ENCODE measurements at regions not wholly inside any gene's neighbourhood (a gene's known extent, or its start where the extent isn't known, plus 50 kb on each side); places are given as distances from the start of the nearest gene placed in this dataset.

DNA sequence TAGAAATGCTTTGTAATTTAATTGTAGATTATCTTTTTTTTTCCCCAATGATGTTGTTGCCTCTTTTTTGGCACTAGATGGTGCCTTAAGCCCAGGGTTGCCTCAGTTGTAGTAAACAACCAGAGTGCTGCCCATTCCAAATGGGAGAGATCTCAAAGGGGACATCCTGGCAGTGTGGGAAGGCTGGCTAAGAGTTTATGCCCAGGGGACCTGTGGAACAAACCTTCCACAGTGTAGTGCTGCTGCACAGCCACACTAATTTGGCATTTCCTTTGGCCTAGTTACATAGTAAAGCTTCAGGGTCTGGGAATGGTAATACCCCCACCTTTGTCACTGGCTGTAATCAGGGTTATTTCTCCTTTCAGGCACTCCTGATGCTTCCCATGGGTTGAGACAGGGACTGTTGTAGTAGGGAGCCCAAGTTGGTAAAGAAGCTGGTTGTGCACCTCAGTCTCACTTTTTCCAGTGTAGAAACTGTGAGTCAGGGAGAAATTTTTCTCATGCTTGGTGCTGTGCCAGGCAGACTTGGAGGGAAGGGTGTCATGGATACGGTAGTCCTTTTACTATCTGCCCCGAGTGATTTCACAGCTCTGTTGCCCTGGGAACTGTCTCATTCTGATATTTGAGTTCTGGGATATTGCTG, 177.8 kb upstream of the ECI2 start:
- DNase-seq = no peak

DNA sequence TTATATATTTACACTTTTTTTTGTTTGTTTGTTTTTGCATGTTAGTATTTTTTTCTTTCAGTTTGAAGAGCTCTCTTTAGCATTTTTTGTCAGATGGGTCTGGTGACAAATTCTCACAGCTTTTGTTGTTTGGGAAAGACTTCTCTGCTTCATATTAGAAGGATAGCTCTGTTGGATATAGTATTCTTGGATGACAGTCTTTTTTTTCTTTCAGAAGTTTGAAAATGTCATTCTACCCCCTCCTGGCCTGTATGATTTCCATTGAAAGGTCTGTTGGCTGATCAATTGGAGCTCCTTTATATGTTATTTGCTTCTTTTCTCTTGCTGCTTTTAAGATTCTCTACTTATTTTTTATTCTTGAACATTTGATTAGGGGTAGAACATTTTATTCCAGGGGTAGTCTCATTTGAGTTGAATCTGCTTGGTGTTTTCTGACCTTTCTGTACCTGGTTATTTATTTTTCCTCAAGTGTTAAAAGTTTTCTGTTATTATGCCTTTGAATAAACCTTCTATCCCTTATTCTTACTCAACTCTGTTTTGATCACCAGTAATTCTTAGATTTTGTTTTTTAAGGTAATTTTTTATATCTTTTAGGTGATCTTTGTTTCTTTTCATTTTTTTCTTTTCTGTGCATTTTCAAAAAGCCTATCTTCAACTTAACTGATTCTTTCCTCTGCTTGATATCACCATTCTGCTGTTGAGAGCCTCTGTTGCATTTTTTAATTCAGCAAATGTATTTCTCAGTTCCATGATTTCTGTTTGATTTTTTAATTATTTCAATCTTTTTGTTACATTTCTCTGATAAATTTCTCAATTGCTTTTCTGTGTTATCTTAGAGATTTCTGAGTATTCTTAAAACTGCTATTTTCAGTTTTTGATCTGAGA, 176.8 kb upstream of the ECI2 start:
- DNase-seq = no peak

DNA sequence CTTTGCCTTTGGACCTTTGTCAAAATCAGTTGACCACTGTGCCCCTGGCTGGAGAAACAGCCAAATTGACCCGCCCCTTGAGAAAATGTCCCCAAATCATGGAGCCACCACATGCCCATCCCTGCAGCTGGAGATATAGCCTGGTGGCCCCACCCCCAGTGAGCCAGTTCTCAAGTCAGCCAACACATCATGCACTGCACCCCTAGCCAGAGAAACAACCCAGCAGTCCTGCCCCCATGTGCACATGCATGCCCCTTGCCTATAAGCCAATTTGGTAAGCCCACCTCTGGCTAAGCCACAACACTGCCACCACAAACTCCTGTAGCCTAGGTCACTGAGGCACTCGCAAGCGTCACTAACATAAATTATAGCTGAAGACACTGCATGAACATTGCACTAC, 174.2 kb upstream of the ECI2 start:
- DNase-seq = no peak

DNA sequence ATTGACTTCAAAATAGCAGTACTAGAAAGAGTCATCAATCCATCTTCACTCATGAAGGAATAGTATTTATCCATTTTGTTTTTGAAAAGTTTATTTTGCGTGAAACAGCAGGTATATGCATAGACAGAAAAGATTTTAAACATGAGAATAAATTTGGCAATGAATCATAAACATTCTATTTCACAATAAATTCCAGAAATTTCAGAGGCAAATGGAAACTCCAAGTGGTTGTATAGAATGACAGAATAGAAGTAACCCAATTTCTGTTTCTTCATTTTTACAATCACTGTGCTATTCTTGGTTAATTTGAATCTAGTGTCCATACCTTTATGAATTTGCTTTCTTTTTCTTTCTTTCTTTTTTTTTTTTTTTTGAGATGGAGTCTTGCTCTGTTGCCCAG, 173.0 kb upstream of the ECI2 start:
- no peak for DNase-seq

DNA sequence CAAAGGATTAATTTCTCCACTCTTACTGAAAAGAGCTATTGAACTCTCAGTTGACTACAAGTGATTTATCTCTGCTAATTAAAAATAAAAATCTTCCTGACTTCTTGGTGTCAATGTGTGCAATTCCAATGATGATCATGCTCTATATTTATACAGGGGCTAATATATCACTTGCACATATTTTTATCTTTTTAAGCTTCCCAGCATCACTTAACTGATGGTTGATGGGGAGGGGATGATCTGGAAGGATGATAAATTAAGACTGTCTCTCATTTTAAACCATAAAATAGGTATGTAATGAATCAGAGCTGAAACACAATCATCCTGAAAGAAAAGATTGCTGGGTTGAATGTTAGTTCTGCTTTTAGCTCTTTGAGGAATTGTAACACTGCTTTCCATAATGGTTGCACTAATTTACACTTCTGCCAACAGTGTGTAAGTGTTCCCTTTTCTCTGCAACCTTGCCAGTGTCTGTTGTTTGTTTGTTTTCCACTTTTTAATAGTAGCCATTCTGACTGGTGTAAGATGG, 169.6 kb upstream of the ECI2 start:
- no peak for DNase-seq

DNA sequence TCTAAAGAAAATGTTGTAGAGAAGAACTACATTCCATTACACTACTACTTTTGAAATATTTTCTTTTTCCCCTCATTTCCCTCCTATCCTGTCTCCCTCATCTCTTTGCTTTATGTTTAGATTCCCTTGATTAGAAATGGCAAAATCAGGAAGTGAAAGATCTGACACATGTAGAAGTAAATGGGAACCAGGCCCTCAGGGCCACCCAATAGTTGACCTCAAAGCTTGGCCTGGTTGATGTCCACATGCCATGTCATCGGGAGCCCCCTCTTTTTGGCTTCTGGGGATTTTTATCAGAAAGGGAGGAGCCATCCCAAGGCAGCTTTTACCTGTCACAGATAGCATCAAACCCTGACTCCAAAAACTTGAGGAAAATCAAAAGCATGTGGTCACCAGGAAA, 168.3 kb upstream of the ECI2 start:
- no peak for DNase-seq

DNA sequence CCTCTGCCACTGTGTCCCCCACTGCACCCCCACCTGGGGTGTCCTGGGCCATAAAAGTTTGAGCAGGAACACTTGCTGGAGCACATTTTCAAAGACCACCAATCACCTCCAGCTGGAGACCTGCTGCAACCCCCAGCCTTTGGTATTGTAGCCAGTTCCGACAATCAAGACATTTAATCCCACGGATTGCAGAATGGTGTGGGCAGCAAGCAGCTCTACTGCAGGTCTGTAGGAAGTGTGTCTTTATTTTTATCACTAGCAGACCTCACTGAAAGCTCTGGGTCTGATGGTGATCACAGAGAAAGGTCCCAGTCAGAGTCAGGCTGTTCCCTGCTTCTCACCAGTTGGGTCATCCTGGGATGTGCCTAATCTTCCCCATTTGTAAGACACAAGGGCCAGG, 167.1 kb upstream of the ECI2 start:
- DNase-seq = no peak

DNA sequence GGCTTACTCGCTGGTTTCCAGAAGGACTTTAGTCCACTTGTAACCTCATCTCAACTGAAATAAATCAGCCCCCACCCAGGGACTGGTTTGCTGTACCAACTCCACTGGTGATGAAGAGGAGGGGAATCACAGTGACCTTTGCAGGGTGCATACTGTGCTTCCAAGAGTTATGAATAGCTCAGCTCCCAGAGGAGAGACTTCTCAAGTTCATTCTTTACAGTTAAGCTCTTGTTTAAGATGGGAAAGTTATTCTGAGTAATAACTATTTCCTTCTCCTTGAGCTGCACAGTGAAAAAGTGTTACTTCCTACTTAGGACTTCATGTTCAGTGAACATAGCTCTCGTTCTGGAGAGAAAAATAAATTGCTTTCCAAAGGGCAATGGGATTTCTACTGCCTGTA, 166.5 kb upstream of the ECI2 start:
- no peak for DNase-seq

DNA sequence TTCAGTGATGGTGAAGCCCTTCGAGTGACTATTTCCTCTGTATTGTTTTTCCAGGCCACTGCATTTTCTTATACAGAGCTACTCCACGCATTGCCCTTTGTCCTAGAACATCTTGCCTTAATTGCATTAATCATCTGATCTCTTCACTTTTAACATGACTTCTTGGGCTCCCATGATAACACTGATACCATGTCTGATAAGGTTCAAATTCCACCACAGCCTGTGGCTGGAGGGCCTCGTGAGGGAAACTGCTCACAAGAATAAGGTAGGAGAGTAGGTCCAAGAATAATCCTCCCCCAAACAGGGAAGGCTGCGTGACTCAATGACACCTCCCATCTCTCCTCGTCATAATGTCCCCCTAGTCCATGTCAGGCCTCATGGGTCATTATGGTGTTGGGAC, 165.5 kb upstream of the ECI2 start:
- no peak for DNase-seq

DNA sequence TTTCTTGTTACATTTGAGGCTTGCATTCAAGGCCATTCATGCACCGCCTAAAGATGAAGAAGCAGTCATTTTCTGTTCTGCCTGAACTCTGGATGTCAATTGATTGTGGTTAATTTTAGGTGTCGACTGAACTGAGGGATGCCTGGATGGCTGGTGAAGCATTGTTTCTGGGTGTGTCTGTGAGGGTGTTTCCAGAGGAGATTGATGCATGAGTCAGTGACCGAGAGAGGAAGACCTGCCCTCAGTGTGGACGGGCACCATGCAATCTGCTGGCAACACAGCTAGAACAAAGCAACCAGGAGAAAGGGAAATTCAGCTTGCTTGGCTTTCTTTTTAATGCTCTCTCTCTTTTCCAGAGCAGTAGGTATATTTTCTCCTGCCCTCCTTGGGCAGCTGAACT, 164.1 kb upstream of the ECI2 start:
- no peak for DNase-seq

DNA sequence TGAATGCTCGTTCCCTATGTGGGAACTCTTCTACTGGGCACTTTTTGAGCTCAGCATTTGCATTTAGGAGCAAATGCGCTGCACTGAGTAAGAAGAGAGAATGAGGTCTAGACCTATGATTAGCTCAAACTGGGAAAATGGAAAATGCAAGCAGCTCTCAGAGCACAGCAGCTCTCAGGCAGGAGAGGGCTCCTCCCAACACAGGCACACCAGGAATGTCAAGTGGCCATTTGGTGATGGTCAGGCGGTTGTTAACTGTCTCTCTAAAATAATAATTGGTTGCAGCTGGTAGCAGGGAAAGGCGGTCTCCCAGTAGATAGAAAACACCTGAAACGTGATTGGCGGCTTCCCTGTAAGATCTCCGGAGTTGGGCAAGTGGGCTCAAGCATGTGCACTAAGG, 162.0 kb upstream of the ECI2 start:
- DNase-seq = no peak

DNA sequence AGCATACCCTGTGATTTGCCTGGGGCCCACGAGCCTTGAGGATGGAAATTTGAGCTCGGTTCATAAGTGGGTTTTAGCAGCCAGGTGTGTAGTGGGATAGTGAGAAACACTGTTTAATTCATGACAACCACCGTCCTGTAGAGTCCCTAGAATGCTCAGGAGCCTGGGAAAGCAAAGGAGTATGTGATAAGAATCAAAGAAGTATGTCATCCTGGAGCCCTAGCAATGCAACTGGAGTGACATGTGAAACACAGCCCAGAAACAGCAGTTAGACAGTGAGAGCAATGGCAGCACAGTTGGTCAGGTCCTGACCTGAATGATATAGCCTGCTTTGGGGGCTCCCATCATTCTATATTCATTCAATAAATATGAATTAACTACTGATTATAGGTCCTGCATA, 161.2 kb upstream of the ECI2 start:
- DNase-seq = no peak

DNA sequence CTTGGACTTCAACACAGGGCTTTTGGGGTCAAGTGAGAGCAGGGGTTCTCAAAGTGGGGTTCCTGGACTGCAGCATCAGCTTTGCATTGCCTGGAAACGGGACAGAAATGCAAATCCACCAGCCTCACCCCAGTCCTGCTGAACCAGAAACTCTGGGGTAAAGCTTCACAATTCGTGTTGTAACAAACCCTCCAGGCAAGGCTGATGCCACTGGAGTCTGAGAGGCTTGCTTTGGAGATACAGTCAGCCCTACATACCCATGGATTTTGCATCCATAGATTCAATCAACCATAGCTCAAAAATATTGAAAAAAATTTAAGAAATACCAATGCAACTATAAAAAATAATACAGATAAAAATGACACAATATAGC, 160.4 kb upstream of the ECI2 start:
- no peak for DNase-seq

DNA sequence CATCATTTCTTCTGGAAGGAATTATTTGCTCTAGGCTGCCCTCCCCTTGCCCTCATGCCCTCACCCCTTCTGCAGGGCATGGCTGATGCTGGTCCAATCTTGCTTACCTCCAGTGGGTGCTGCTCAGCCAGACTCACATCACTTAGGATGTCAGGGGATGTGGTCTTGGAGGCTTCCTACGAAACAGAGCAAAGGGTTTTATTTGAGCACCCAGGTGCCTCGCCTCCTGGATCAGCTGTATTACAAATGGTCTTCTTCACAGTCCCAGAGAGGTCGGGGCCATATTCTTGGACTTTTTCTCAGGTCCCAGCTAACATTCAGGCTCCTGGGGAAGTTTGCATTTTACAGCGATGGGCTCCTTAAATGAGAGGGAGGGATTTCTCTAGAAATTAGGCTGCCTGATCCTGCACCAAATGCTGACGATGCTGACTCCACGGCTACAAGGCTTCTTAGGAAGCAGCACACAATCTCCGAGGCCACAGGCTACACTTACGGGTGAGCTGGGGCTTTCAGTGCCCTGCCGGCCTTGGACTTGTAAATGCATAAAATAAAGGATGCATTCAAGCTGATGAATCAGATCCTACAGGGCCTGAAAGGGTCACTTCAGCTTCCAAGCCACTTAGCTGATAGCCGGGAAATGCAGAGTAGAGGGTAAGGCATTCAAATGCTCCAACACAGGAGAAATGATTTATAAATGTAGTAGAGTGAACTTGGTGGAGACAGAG, 159.8 kb upstream of the ECI2 start:
- no peak for DNase-seq

DNA sequence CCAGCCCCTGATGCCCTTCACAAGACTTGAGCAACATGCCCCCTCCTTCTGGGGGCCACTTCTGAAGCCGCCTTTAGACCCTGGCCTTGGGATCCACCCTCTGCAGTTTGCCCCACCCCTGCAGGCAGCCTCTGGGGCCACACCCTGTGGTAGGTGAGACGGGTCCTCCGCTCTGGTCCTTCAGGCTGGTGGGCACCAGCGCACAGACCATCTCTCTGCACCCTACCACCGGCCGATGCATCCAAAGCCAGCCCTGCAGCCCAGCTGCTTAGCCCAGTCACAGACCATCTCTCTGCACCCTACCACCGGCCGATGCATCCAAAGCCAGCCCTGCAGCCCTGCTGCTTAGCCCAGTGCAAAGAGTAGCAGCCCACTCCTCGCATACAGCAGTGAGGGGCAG, 159.3 kb upstream of the ECI2 start:
- DNase-seq = no peak

DNA sequence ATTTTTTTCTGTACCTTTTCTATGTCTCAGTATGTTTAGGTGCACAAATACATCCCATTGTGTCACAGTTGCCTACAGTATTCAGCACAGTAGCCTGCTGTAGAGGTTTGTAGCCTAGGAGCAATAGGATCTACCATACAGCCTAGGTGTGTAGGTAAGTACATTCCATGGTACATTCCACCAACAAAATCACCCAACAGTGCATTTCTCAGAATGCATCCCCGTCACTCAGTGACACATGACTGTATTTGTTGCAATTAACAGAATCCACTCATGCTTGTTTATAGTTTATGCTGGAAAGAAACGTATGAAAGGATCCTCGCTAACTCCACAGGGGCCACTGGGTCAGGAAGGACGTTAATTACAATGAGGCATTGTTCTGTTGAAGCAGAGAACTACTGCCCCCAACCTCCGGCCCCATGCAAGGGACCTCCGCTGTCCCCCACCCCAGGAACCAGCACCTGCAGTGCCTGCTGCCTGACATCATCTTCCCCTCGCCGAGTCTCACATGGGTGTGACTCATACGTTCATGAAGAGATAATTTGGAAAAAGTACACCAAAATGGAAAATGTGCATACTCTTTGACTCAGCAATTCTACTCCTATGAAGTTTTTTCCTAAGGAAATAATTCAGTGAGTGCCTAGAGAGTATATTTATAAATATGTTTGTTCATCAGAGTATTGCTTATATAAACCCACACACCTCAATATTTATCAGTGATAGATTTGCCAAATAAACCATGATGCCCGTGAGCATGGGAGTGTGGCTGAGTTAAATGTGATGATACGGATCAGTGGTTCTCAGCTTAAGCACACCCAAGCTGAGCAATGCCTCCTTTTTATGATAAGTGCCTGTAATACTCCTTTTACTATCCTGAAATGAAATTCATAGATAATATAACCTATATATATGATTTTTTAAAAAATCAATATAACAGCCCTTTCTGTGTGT, 156.4 kb upstream of the ECI2 start:
- DNase-seq = no peak

DNA sequence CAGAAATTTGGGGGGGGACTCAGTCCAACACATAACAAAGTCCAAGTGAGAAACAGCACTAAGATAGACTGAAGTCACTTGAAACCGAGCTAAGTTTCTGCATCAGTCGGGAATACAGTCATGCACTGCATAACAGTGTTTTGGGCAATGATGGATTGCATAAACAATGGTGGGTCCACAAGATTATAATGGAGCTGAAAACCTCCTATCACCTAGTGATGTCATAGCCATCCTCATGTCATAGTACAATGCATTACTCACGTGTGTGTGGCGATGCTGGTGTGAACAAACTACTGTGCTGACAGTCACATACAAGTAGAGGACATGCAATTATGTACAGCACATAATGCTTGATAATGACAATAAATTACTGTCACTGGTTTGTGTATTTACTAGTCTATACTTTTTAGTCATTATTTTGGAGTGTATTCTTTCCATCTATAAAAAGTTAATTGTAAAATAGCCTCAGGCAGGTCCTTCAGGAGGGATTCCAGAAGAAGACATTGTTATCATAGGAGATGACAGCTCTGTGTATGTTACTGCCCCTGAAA, 154.5 kb upstream of the ECI2 start:
- DNase-seq = no peak

DNA sequence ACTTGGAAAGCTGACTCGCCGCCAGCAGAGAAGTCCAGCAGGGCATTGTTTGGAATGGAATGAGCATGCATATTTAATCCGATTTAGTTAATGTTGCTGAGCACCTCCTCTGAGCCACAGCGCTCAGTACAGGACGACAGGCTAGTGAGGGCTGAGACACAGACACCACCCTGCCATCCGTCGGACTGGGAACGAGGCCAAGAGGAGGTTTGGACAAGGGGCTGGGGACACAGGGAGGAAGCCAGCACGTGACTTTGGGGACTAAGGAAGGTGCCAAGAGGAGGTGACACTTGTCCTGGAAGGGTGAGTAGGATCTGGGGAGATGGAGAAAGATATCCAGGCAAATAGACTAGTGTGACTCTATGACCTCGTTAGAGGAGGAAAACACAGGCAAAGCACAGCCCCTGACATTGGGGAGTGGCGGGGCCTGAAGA, 152.5 kb upstream of the ECI2 start:
- no peak for DNase-seq

DNA sequence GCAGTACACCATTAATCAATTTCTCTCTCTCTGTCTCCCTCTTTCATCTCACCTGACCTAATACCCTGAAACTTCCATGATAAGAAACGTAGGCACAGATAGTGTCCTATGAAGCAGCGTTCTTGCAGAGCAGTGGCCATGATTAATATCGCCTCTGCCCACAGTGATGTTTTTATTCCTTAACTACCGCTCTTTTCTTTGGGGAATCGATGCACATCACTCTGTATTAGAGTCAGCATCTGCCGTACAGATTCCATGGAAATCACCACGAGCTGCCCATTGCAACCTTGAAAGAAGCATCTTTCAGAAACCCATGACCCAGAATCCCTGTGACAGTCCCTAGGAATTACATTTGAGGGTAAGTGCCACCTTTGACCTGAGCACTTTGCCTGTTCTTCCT, 152.0 kb upstream of the ECI2 start:
- DNase-seq = no peak

DNA sequence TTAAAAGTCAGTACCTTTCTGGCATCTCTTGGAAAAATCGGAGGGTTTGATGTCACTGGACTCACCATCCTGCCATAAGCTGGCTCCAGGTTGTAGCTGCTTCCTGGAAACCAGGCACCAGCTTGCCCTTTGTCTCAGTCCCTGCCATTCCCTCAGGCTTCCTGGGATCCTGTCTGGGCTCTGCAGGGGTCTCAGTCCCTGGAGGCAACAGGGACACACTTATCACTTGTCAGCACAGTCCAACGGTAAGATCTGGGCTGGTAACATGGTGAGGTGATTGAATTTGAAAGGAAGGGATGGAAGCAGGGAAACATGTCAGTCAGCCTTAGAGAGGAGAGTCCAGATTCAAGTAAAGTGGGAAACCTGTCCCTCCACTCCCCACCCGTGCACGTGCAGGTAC, 147.6 kb upstream of the ECI2 start:
- no peak for DNase-seq

DNA sequence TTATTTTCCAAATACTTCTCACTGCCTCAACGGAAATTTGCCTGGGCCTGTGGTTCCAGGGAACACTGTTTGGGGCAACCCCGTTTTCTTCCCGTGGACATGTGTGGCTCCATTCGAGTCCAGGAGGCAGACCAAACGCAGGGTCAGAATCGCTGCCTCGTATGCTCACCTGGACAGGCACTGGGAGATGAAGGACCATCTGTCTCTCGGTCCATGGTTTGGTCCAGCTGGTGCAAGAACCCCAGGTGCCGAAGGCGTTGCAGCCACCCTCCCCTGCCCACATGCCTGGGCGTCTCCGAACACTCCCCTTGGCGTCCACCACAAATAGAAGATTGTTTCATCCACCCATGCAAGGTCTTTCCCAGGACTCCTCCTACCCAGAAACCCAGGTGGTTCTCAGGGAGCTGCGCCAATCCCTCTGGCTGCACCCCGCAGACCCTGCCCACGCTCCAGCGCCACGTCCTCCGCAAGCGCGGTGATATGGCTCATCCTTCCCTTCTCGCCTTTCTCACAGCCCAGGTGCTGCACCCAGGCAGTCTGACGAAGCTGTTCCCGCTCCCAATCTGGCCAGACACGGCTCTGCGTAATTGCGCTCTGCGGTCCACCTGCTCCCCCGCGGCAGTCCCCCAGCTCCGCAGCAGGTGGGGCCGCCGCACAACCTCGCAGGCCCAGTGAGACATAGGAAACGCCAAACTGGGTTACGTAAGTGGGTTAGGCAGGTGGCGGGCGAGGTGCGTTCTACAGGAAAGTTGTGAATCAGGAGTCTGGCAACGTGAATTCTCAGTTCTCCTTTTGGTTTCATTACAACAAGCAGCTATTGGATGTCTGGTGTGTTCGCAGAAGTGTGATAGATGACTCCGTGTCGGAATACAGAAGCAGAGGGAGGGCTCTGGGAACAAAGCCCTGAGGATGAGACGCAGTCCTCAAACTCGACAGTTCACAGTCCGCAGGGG, 146.2 kb upstream of the ECI2 start:
- peak; percentile 9 for DNase-seq

All from CD4-positive, alpha-beta T cell treated with Interleukin-12 subunit alpha and Interleukin-12 subunit beta, for 1 hour (primary cell).